SU-DHL-6 (cell line): ENCODE measurements at regions not wholly inside any gene's neighbourhood (a gene's known extent, or its start where the extent isn't known, plus 50 kb on each side); places are given as distances from the start of the nearest gene placed in this dataset.

Experiments used
- H2AFZ ChIP-seq: fragments of 200-600 bp; sonication (generic); 2 replicates; pipeline ENCODE4 v1.6.1; 2014; ENCODE audit warnings: low read depth, mild to moderate bottlenecking, moderate library complexity, mixed read lengths, antibody characterized with exemption, low read length; ENCODE audit not compliant: severe bottlenecking
- H3F3A ChIP-seq: fragments of 200-600 bp; shearing (Covaris generic); 2 replicates; pipeline ENCODE4 v1.6.0; 2016; ENCODE audit warnings: antibody characterized with exemption, mild to moderate bottlenecking; ENCODE audit not compliant: insufficient read depth
- H3K27ac ChIP-seq: fragments of 200-600 bp; sonication (generic); 2 replicates; pipeline ENCODE4 v1.5.1; 2016; ENCODE audit warnings: low read depth, mild to moderate bottlenecking, low read length, moderate library complexity, mixed read lengths
- H3K27me3 ChIP-seq: fragments of 200-600 bp; sonication (generic), shearing (Covaris generic); 2 replicates; pipeline ENCODE4 v1.6.0; 2014; ENCODE audit warnings: mild to moderate bottlenecking, low read length
- H3K36me3 ChIP-seq: fragments of 200-600 bp; sonication (generic); 2 replicates; pipeline ENCODE4 v1.6.1; 2014; ENCODE audit warnings: mild to moderate bottlenecking, low read length, mixed read lengths
- H3K4me2 ChIP-seq: fragments of 300-600, 200-600 bp; shearing (Covaris generic), sonication (generic); 2 replicates; pipeline ENCODE4 v1.6.0; 2014; ENCODE audit warnings: low read length, low read depth, mild to moderate bottlenecking; ENCODE audit not compliant: poor library complexity, severe bottlenecking
- H3K4me3 ChIP-seq: fragments of 200-600 bp; sonication (generic); 2 replicates; pipeline ENCODE4 v1.5.1; 2014; ENCODE audit warnings: antibody characterized with exemption, low read length, mild to moderate bottlenecking, mixed read lengths; ENCODE audit not compliant: insufficient read depth, poor library complexity, severe bottlenecking
- H3K79me2 ChIP-seq: fragments of 200-600 bp; sonication (generic); 2 replicates; pipeline ENCODE4 v1.6.1; 2014; ENCODE audit warnings: mild to moderate bottlenecking, low read length, moderate library complexity; ENCODE audit not compliant: insufficient read depth
- H3K9ac ChIP-seq: fragments of 200-600 bp; sonication (generic); 2 replicates; pipeline ENCODE4 v1.7.0; 2014; ENCODE audit warnings: mild to moderate bottlenecking, low read length
- H3K9me2 ChIP-seq: fragments of 200-600 bp; sonication (generic); replicated peaks from 2 replicates; pipeline ENCODE4 v1.6.1; 2014; ENCODE audit warnings: low read length; ENCODE audit not compliant: insufficient read depth
- H3K9me3 ChIP-seq: fragments of 200-600 bp; sonication (generic); 2 replicates; pipeline ENCODE4 v1.6.1; 2014; ENCODE audit warnings: low read length, mixed read lengths; ENCODE audit not compliant: insufficient read depth
- H4K20me1 ChIP-seq: fragments of 200-600 bp; sonication (generic); 2 replicates; pipeline ENCODE4 v1.6.1; 2014; ENCODE audit warnings: low read depth, mild to moderate bottlenecking, antibody characterized with exemption, low read length, moderate library complexity, mixed read lengths
- CTCF ChIP-seq: fragments of 200-600 bp; sonication (generic); IDR thresholded peaks from one replicate; pipeline ENCODE4 v1.5.1; 2017; ENCODE audit warnings: antibody characterized with exemption, mild to moderate bottlenecking, low read length, moderate library complexity; ENCODE audit not compliant: insufficient read depth, poor library complexity, severe bottlenecking
- EZH2phosphoT487 ChIP-seq: fragments of 200-600 bp; sonication (generic), shearing (Covaris generic); conservative IDR thresholded peaks from 2 replicates; pipeline ENCODE4 v1.6.1; 2018; ENCODE audit warnings: mild to moderate bottlenecking, antibody characterized with exemption, low read length, moderate library complexity, mixed read lengths

GRCh38 chr10:3336673-3337293 is 164.2 kb upstream of the PITRM1 start:
- H3K9me2 ChIP-seq = no peaks in the 10 kb centered on the region
- H3K27ac ChIP-seq = no peak overlapping the region
- H3K4me3 ChIP-seq = no peak overlapping the region
- no peaks in the 10 kb centered on the region for H3F3A ChIP-seq
- H3K36me3 ChIP-seq = no peaks in the 10 kb centered on the region
- H3K4me2 ChIP-seq = no peak overlapping the region
- no peaks in the 10 kb centered on the region for H3K9me3 ChIP-seq
- no peaks in the 10 kb centered on the region for H3K79me2 ChIP-seq
- H2AFZ ChIP-seq = no peak overlapping the region
- H3K9ac ChIP-seq = no peak overlapping the region
- no peak for TF ChIP-seq CTCF
- no peak for TF ChIP-seq EZH2phosphoT487
- no peaks in the 10 kb centered on the region for H3K27me3 ChIP-seq
- H4K20me1 ChIP-seq = no peaks in the 10 kb centered on the region

GRCh38 chr10:3333426-3333825 is 160.8 kb upstream of the PITRM1 start:
- Histone ChIP-seq H3K4me2 (no peak overlapping the region), H4K20me1 (no peaks in the 10 kb centered on the region), H3K4me3 (no peak overlapping the region), H3K9ac (no peak overlapping the region), H2AFZ (no peak overlapping the region), H3K36me3 (no peaks in the 10 kb centered on the region), H3F3A (no peaks in the 10 kb centered on the region), H3K9me2 (no peaks in the 10 kb centered on the region), H3K27ac (no peak overlapping the region), H3K27me3 (no peaks in the 10 kb centered on the region), H3K79me2 (no peaks in the 10 kb centered on the region), H3K9me3 (no peaks in the 10 kb centered on the region)
- no peak for TF ChIP-seq CTCF
- TF ChIP-seq EZH2phosphoT487 = no peak

GRCh38 chr10:3331690-3332230 is 159.2 kb upstream of the PITRM1 start:
- Histone ChIP-seq H3K27me3 (no peaks in the 10 kb centered on the region), H3F3A (no peaks in the 10 kb centered on the region), H3K4me2 (no peak overlapping the region), H3K27ac (no peak overlapping the region), H2AFZ (no peak overlapping the region), H4K20me1 (no peaks in the 10 kb centered on the region), H3K9ac (no peak overlapping the region), H3K9me2 (no peaks in the 10 kb centered on the region), H3K4me3 (no peak overlapping the region), H3K79me2 (no peaks in the 10 kb centered on the region), H3K36me3 (no peaks in the 10 kb centered on the region), H3K9me3 (no peaks in the 10 kb centered on the region)
- TF ChIP-seq CTCF (no peak), EZH2phosphoT487 (no peak)
